Stimulated activated CD8-positive, alpha-beta memory T cell treated with anti-CD3 and anti-CD28 coated beads, Interleukin-2, amount 100 ng/mL, for 48 hours (primary cell): ENCODE measurements at regions not wholly inside any gene's neighbourhood (a gene's known extent, or its start where the extent isn't known, plus 50 kb on each side); places are given as distances from the start of the nearest gene placed in this dataset.
"Not testable (repeated sequence)": the region's sequence is repeated elsewhere in the genome, so short reads cannot be mapped to it uniquely, and the experiment has no call there.

Source experiments
- DNase-seq, 2 donors: peaks; one replicate each; pipeline ENCODE4 v3.0.0-alpha.2; 2020; ENCODE audit warnings: low read depth in 2 of 2

DNA sequence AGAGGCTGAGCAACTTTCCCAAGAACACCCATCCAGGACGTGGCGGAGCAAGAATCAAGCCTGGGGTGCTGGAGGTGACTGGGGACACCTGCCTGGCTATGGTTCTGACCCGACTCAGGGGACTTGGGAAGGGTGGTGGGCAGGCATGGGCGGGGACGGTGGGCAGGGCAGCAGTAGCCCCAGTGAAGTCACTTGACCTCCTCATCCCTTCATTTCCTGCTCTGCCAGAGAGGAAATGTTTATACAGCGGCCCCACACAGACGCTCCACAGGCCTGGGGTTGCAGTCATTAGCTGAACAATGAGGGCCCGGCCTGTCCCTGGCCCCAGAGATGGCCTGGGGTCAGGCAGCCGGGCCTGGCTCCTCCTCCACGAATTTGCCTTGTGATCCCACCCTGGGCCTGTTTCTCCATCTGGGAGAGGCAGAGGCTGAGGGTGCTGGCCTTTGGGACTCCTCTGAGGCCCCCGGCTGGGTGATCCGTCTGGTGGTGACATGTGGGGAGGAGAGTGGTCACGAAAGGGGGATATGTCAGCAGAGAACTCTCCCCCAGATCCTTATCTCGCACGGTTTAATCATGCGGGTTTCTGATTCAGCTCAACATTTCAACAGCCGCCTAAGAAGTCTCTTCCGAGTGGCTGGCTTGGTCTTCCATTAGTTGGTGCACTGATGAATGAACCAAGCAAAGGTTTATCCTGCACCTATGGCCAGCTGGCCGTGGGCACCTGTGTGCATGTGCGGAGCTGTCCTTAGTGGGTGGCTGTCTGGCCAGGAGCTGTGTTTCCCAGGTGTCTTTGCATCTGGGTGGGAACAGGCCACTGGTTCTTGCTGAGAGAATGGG lies 175.9 kb downstream of the IRF8 start:
- no peak for DNase-seq

- DNase-seq, result no peak
These were observed 176.5 kb downstream of the IRF8 start for GRCh38 chr16:86075488-86075785.

GRCh38 chr16:86075839-86076440 lies 177.0 kb downstream of the IRF8 start:
- DNase-seq, result no peak

- no peak for DNase-seq
These were observed 177.6 kb downstream of the IRF8 start for GRCh38 chr16:86076606-86077005.

DNA sequence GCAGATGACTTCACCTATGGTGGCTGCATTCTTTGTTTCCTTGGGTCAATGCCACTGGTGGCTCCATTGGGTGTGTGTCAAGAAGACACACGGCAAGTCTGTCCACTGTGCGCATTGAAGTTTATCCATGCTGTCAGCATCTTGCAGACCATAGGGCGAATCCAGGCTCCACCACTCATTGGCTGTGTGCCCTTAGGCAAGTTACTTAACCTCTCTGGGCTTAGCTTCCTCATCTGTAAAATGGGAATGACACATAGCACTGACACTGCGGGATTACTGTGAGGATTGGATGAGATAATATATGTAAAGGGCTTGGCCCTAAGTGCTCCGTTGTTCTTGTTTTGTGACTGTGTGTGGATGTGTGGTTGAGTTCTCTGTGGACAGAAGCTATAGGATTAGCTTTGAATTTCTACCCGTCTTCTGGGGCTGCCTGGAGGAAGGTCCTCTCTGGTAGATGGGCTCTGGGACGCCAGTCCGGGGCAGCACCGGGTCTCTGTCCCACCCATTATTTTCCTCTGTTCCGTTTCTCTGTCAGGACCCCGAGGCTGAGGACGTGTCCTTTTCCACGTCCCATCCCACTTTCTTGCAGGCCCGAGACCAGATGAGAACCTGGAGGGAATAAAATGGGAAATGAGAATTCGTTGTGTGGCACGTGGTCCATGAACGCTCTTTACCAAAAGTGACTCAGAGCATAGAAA lies 178.4 kb downstream of the IRF8 start:
- DNase-seq, result no peak

DNA sequence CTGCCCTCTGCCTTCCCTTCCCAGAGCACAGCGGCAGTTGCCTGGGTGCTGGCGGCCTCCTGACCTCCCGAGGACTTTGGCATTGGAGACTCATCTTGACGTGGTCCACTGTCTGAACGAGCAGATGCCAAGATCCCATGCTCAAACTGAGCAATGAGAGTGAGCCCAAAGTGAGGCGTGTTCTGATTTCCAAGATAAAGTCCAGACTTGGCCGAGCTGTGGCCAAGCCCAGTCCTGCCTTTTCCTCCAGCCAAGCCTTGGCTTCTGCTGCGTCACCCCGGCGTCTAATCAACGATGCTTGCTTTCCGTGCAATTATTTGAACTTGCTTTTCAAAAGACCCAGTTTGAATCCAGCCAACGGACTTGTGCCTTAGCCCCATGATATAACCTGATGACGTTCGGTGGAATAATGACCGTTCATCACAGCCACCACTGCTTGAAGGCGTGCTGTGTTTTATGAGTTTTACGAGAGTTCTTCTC lies 179.2 kb downstream of the IRF8 start:
- no peak for DNase-seq

GRCh38 chr16:86078711-86079110 lies 179.7 kb downstream of the IRF8 start:
- DNase-seq, result not testable (repeated sequence)

DNA sequence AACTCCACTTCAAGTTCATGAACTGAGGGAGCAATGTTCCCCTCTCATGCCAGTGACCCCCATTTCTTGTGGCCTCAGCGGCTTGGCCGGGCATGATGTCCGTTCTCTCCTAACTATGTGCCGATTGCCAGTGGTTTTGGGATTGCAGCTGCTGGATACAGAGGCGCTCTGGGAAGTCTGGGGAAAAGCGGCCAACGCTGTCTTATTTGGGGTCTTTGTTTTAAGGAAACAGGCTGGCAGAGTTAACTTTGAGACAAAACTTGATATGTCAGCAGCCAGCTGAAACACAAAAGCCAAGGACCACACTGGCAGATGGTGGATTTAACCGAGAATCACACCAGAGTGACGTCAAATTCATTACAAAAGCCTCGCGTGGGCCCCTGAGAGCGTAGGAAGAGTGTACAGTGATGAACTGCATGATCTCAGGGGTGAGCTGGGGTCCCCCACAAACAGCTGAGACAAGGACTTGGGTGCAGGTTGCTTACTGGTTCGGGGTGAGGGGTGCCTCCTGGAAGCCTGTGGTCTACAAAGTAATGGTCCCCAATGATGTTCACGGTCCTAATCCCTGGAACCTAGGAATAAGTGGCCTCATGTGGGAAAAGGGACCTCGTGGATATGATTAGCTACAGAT lies 180.4 kb downstream of the IRF8 start:
- no peak for DNase-seq

- no peak for DNase-seq
These were observed 181.3 kb downstream of the IRF8 start for GRCh38 chr16:86080131-86080875.

DNA sequence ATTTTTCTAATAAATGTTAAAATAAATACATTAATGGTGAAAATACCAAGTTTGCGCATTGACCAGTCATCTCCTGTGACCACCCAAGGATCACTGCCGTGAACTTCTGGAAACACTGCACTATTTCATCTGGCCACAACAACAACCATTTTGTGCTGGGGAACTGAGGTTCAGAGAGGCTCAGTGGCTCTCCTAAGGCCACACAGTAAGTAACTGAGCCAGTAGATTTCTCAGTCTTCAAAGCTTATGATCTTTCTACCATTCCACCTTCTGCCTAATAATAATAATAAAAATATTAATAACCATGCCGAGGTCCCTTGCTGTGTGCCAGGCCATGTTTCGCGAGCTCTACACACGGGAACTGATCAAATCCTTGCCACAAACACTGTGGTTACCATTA lies 182.0 kb downstream of the IRF8 start:
- no peak for DNase-seq

DNA sequence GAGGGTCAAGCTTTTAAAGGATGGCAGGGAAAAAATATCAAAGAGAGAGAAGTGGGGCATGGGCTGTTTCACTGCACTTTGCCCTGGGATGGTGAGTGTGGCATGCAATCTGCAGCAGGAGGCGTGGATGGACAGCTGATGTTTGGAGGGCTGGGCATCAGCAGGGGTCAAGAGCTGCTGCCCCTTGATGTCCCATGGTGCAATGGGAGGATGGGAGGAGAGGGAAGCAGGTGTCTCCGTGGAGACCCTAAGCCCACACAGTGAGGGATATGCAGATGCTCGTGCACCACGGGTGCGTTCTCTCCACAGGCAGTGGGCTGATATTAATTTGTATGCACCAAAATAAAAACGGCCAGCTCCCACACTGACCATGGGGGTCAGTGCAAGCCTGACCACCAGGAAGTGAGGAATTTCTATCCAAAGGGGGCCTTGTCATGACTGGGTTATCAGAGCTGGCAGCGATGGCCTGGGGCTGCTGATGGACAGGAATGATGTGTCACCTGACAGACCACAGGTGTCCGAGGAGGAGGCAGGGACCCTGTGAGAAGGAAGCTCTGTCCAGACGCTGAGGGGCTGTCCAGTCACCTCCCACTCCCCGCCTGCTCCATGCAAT lies 183.6 kb downstream of the IRF8 start:
- DNase-seq, result no peak

DNA sequence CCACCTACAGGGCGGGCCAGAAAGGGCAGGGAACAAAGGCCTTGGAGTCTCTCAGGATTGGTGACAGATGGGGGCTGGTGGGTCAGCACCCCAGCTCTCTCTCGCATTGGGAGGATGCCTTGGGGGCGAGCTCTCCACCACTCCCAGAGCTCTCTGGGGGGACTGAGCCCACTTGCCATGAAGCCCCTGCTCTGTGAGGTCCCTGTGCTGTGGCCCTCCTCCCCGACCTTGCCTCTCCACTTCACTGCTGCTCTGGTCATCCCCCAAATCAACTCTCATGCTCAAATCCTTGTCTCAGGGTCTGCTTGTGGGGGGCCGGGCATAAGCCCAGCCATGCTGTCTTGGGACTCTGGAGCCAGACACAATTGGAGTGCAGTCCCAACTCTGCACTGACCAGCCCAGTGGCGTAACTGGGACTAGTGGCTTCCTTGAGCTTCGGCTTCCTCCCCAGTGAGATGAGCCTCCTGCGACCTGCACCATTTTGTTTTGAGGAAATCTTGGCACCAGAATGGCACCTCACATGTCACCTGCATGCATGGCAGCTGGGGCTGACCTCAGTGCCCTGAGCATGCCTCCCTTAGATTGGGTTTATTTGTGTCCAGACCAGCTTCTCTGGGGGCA lies 184.5 kb downstream of the IRF8 start:
- no peak for DNase-seq

GRCh38 chr16:86085161-86085611 lies 186.2 kb downstream of the IRF8 start:
- DNase-seq, result no peak

DNA sequence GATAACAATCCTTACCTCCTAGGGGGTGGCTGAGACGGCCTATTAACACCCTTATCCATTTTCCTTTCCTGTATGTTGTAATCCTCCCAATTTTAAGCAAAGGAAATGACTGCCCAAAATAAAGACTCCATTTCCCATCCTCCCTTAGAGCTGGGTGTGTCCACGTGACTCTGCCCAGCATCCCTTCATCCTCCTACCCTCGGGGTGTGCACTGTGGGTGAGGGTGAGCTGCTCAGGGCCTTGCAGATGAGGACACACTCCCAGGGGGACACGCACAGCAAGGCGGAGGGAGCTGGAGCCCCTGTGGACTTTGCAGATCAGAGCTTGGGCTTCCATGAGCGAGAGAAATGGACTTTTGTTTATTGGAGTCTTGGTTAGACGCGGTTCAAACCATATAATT lies 186.8 kb downstream of the IRF8 start:
- no peak for DNase-seq

DNA sequence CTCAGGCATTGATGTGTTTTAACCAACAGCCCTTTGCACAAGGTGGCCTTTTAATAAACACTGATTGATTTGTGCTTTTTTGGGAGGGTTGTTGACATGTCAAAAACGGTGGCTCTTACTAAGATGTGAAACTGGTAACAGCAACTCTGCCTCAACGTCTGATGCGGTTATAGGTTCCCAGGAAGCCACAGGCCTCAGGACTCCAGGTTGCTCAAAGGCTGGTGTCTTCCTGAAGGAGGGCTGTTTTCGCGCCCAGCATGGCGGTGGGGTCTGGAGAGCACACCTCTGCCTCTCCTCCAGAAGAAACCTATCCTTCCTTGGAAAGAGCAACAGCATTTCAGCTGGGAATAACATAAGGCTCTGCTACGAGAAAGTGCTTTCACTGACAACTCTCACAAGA lies 187.5 kb downstream of the IRF8 start:
- no peak for DNase-seq

DNA sequence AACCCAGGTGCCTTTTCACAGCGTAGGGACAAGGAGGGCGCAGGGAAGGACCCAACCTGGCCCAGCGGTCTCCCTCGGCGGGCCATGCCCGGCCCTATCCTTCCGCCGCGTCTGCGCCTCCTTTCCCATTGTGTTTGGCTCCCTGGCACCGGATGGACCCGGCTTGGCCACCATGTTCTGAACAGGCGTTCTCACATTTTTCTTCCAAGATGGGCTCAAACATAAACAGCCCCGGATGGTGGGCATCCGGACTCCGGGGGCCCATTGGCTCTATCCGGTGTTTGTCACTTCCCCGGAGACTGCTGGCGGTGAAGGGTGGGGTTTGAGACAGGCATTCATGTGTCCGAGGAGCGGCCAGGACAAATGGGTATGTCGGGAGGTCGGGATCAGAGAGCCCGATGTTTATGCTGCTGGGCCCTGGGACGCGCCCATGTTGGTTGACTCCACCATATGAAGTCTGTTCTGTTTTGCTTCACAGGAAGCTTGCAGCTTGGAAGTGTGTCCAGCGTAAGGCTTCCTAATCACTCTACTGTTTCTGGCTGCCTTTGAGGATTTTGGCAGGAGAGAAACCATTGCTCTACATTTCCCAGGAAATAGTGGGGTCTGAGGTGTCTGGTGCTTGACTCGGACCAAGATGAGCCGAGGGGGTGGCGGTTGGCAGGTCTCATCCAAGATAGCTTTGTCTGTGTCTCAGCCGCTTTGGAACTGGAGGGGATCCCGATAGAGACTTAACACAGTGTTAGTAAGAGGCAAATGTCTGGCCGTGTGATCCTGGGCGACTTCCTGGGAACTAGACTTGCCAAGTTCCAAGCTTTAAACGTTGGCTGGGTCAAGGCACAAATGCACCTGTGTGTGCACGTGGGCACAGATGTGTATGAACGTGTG lies 188.3 kb downstream of the IRF8 start:
- no peak for DNase-seq

DNA sequence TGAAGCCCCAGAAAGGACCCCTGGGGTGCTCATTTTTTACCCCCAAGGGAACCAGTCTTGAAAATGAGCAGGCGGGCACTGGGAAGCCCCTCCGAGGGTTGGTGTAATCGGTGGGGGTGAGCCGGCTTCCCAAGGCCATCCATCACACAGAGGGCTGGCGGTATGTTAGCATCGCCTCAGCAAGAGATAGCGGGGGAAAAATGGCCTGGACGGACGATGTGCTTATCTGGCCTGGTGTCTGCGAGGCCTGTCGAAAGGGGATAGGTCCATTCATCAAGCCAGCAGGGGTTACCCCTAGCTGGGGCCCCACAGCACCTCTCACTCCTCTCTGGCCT lies 188.9 kb downstream of the IRF8 start:
- DNase-seq, result no peak

GRCh38 chr16:86088287-86088686 lies 189.3 kb downstream of the IRF8 start:
- DNase-seq, result no peak

- DNase-seq, result no peak
These were observed 189.9 kb downstream of the IRF8 start for GRCh38 chr16:86088816-86089215.

DNA sequence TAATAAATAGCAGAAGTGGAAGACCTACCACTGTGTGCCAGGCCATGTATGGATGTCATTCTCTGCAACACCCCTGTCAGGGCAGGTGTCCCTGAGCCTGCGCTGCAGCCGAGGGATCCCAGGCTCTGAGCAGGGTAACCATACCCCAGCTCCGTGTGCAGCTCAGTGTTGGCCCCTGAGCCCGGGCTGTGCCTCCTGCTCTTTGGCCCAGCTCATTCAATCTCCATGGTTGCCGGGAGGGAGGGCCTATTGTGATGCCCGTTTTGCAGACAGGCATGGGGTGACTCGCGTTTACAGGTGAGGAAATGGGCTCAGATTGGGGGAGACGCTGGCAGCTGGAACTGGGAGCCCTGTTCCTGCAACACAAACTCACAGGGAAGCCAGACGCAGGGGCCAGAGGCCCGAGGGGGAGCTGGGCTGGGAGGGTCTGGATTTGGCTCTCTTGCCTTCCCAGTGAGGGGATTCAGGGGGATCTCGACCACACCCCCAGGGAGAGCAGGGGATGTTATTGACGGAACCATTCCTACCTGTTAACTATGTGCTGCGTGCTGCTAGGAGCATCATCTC lies 190.5 kb downstream of the IRF8 start:
- no peak for DNase-seq
